GM23338 (cell line): ENCODE measurements at regions not wholly inside any gene's neighbourhood (a gene's known extent, or its start where the extent isn't known, plus 50 kb on each side); places are given as distances from the start of the nearest gene placed in this dataset.

Experiments
- ATAC-seq: fragments of 200-7000 bp; cut with Tn5 transposase; 3 replicates; pipeline ENCODE4 v1.9.1; 2020
- DNase-seq: peaks from one replicate; pipeline ENCODE4 v3.0.0-alpha.2; 2015; ENCODE audit warnings: low spot score
- H2AFZ ChIP-seq: fragments of 200-600 bp; sonication (generic); 2 replicates; pipeline ENCODE4 v1.8.0; 2016; ENCODE audit warnings: antibody characterized with exemption, mild to moderate bottlenecking, moderate library complexity
- H3F3A ChIP-seq: fragments of 200-600 bp; sonication (generic); replicated peaks from 2 replicates; pipeline ENCODE4 v1.8.0; 2017; ENCODE audit warnings: antibody characterized with exemption, mixed run types, low read depth
- H3K27ac ChIP-seq: fragments of 200-600 bp; sonication (generic); 2 replicates; pipeline ENCODE4 v1.6.1; 2016; ENCODE audit warnings: low read depth
- H3K27me3 ChIP-seq: fragments of 200-600 bp; sonication (generic); 2 replicates; pipeline ENCODE4 v1.8.0; 2016; ENCODE audit warnings: mild to moderate bottlenecking, mixed run types, moderate library complexity; ENCODE audit not compliant: insufficient read depth
- H3K36me3 ChIP-seq: fragments of 200-600 bp; sonication (generic); 2 replicates; pipeline ENCODE4 v1.8.0; 2016; ENCODE audit warnings: mild to moderate bottlenecking; ENCODE audit not compliant: insufficient read depth
- H3K4me1 ChIP-seq: fragments of 200-600 bp; sonication (generic); 2 replicates; pipeline ENCODE4 v1.8.0; 2016; ENCODE audit warnings: mild to moderate bottlenecking, moderate library complexity; ENCODE audit not compliant: insufficient read depth
- H3K4me2 ChIP-seq: fragments of 200-600 bp; sonication (generic); 2 replicates; pipeline ENCODE4 v1.7.1; 2017; ENCODE audit warnings: mixed run types
- H3K4me3 ChIP-seq: fragments of 200-600 bp; sonication (generic); 2 replicates; pipeline ENCODE4 v1.6.1; 2016; ENCODE audit warnings: mixed run types
- H3K79me2 ChIP-seq: fragments of 200-600 bp; sonication (generic); replicated peaks from 2 replicates; pipeline ENCODE4 v1.8.0; 2017; ENCODE audit warnings: mild to moderate bottlenecking; ENCODE audit not compliant: insufficient read depth
- H3K9me2 ChIP-seq: fragments of 200-600 bp; sonication (generic); 2 replicates; pipeline ENCODE4 v1.8.0; 2017; ENCODE audit not compliant: insufficient read depth
- H4K20me1 ChIP-seq: fragments of 200-600 bp; sonication (generic); replicated peaks from 2 replicates; pipeline ENCODE4 v1.8.0; 2017; ENCODE audit warnings: mild to moderate bottlenecking; ENCODE audit not compliant: insufficient read depth
- H3K27ac Mint-ChIP-seq: 2 replicates; pipeline ENCODE4 v1.8.0; 2020; ENCODE audit warnings: inconsistent platforms, mild to moderate bottlenecking, moderate library complexity, mixed read lengths
- H3K27me3 Mint-ChIP-seq: 3 replicates; pipeline ENCODE4 v1.8.0; 2022; ENCODE audit warnings: low read depth, mild to moderate bottlenecking, moderate library complexity, mixed read lengths, inconsistent platforms; ENCODE audit not compliant: insufficient read depth, poor library complexity
- H3K36me3 Mint-ChIP-seq: 3 replicates; pipeline ENCODE4 v1.8.0; 2021; ENCODE audit warnings: low read depth, mild to moderate bottlenecking, inconsistent platforms, moderate library complexity, mixed read lengths
- H3K4me1 Mint-ChIP-seq: 3 replicates; pipeline ENCODE4 v1.8.0; 2020; ENCODE audit warnings: mild to moderate bottlenecking, inconsistent platforms, mixed read lengths
- H3K4me3 Mint-ChIP-seq: 3 replicates; pipeline ENCODE4 v1.8.0; 2021; ENCODE audit warnings: moderate library complexity, mild to moderate bottlenecking, inconsistent platforms, mixed read lengths
- H3K9me3 Mint-ChIP-seq: 3 replicates; pipeline ENCODE4 v1.8.0; 2020; ENCODE audit warnings: moderate library complexity, mild to moderate bottlenecking, inconsistent platforms, mixed read lengths
- CTCF ChIP-seq, 2 experiments: fragments of 200-600 bp in 1 of 2; sonication (generic) in 1 of 2; conservative IDR thresholded peaks; 2 replicates each; pipeline versions ENCODE4 v1.5.1 to v1.6.1; 2016 to 2017; ENCODE audit warnings: antibody characterized with exemption in 2 of 2, low read depth in 2 of 2, mild to moderate bottlenecking in 2 of 2, moderate library complexity in 1 of 2
- ETS1 ChIP-seq: IDR thresholded peaks from 2 replicates; pipeline ENCODE4 v1.6.1; 2016; ENCODE audit warnings: antibody characterized with exemption
- EZH2 ChIP-seq: fragments of 200-600 bp; sonication (generic); IDR thresholded peaks from one replicate; pipeline ENCODE4 v1.8.0; 2017; ENCODE audit warnings: antibody characterized with exemption, mild to moderate bottlenecking, low read depth; ENCODE audit not compliant: unreplicated experiment
- EZH2phosphoT487 ChIP-seq: fragments of 200-600 bp; sonication (generic); IDR thresholded peaks from one replicate; pipeline ENCODE4 v1.8.1; 2018; ENCODE audit warnings: antibody characterized with exemption; ENCODE audit not compliant: unreplicated experiment
- NANOG ChIP-seq: IDR thresholded peaks from 2 replicates; pipeline ENCODE4 v1.6.1; 2016; ENCODE audit warnings: antibody characterized with exemption, borderline replicate concordance
- POLR2AphosphoS5 ChIP-seq: IDR thresholded peaks from 2 replicates; pipeline ENCODE4 v1.6.1; 2016; ENCODE audit warnings: antibody characterized with exemption, low read depth
- STAT1 ChIP-seq: IDR thresholded peaks from one replicate; pipeline ENCODE4 v1.6.1; 2016; ENCODE audit warnings: antibody characterized with exemption; ENCODE audit not compliant: unreplicated experiment
- ZNF114 ChIP-seq: fragments of 250-450 bp; sonication (Bioruptor Pico); IDR thresholded peaks from 2 replicates; pipeline ENCODE4 v1.5.0; 2020; ENCODE audit warnings: mild to moderate bottlenecking, moderate library complexity
- ZNF331 ChIP-seq: fragments of 250-450 bp; sonication (Bioruptor Pico); IDR thresholded peaks from 2 replicates; pipeline ENCODE4 v1.5.0; 2020; ENCODE audit warnings: low read depth, mild to moderate bottlenecking, moderate library complexity
- ZNF462 ChIP-seq: fragments of 250-450 bp; sonication (Bioruptor Pico); IDR thresholded peaks from 2 replicates; pipeline ENCODE4 v1.5.0; 2020; ENCODE audit warnings: mild to moderate bottlenecking, moderate library complexity

GRCh38 chr12:25691865-25692114 is 138.7 kb upstream of the LMNTD1 start (continued):
- TF ChIP-seq ZNF462 (CRISPR knock-in tag) (no peak), ZNF331 (no peak), EZH2 (no peak), STAT1 (no peak), CTCF (conservative IDR thresholded peaks at IDR 0.05; ENCODE audit: low read depth in 2 of 2) (no peak), POLR2AphosphoS5 (no peak)

GRCh38 chr12:25692115-25693035 is 139.3 kb upstream of the LMNTD1 start:
- no peaks in the 10 kb centered on the region for H4K20me1 ChIP-seq
- no peaks in the 10 kb centered on the region for H3F3A ChIP-seq
- H2AFZ ChIP-seq, result peak overlapping the region; percentile 61; the same call in 1 of the 2 replicates
- H3K4me3 ChIP-seq, result peak overlapping the region; percentile 19; the same call in 1 of the 2 replicates
- Mint-ChIP-seq H3K27me3 (no peaks in the 10 kb centered on the region), H3K9me3 (peaks cover 4% of the 10 kb centered on the region; the same call in 2 of the 3 replicates), H3K36me3 (peaks cover 3% of the 10 kb centered on the region; the same call in 1 of the 3 replicates), H3K4me1 (peaks cover 38% of the 10 kb centered on the region), H3K4me3 (peak overlapping the region; percentile 15; the same call in 1 of the 3 replicates), H3K27ac (peak overlapping the region; percentile 74)
- ATAC-seq (peak; percentile 66; the same call in 2 of the 3 replicates), DNase-seq (peak; percentile 12)
- peaks cover 35% of the 10 kb centered on the region for H3K4me1 ChIP-seq
- H3K36me3 ChIP-seq, result no peaks in the 10 kb centered on the region
- H3K4me2 ChIP-seq, result peak overlapping the region; percentile 61
- H3K27me3 ChIP-seq, result no peaks in the 10 kb centered on the region
- H3K79me2 ChIP-seq, result no peaks in the 10 kb centered on the region
- H3K9me2 ChIP-seq, result no peaks in the 10 kb centered on the region
- peak overlapping the region; percentile 16; the same call in 1 of the 2 replicates for H3K27ac ChIP-seq
- TF ChIP-seq EZH2phosphoT487 (no peak), ZNF331 (no peak), STAT1 (no peak), ZNF114 (CRISPR knock-in tag) (no peak), CTCF (conservative IDR thresholded peaks at IDR 0.05; ENCODE audit: low read depth in 2 of 2) (no peak), ETS1 (no peak), NANOG (no peak), EZH2 (no peak)
